ENCODE measurements at regions not wholly inside any gene's neighbourhood (a gene's known extent, or its start where the extent isn't known, plus 50 kb on each side); places are given as distances from the start of the nearest gene placed in this dataset.

DNA sequence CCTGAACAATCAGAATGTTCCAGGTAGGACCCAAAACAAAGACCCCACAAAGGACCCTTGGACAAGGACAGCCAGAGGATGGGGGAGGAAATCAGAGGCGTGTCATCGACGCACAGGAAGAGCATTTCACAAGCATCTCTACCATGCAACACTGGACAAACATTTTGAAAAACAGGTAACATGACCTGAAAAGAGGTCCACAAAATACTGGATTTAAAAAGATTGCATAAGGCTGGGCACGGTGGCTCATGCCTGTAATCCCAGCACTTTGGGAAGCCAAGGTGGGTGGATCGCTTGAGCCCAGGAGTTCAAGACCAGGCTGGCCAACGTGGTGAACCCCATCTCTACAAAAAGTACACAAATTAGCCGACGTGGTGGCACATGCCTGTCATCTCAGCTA is 60.5 kb upstream of the RNF32 start:
- TF ChIP-seq, protein P1, sequence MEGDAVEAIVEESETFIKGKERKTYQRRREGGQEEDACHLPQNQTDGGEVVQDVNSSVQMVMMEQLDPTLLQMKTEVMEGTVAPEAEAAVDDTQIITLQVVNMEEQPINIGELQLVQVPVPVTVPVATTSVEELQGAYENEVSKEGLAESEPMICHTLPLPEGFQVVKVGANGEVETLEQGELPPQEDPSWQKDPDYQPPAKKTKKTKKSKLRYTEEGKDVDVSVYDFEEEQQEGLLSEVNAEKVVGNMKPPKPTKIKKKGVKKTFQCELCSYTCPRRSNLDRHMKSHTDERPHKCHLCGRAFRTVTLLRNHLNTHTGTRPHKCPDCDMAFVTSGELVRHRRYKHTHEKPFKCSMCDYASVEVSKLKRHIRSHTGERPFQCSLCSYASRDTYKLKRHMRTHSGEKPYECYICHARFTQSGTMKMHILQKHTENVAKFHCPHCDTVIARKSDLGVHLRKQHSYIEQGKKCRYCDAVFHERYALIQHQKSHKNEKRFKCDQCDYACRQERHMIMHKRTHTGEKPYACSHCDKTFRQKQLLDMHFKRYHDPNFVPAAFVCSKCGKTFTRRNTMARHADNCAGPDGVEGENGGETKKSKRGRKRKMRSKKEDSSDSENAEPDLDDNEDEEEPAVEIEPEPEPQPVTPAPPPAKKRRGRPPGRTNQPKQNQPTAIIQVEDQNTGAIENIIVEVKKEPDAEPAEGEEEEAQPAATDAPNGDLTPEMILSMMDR (IDR thresholded peaks at IDR 0.05): no peak
- Mint-ChIP-seq H3K36me3 (ENCODE audit: low read depth) (no peaks in the 10 kb centered on the region), H3K9me3 (peaks cover 3% of the 10 kb centered on the region), H3K27me3 (peaks cover 2% of the 10 kb centered on the region), H3K27ac (no peak overlapping the region), H3K4me3 (no peak overlapping the region), H3K4me1 (no peaks in the 10 kb centered on the region)
- DNase-seq (no peak), ATAC-seq (ENCODE audit: low read depth) (no peak)
- POLR2A ChIA-PET: no interaction called here
- intact Hi-C loops (cut with micrococcal nuclease): no loop called here
- CTCF ChIA-PET: no interaction called here

DNA sequence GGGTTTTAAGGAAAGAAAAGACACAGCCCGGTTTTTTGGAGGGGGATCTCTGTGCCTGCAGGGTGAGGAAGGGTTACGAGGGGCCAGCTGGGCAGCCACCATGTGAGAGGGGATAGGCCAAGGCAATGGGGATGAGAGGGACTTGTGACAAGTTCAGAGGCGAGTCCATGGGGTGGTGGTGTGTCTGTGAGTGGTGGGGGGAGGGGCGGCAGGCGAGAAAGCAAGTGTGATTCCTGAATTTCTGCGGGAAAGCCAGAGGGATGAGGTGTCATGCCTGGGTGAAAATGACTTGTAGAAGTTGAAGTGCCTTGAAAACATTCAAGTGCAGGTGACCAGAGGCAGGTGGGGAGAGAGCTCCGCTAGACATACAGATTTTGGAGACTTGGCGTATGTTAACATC is 61.0 kb upstream of the RNF32 start:
- TF ChIP-seq, protein P1 (IDR thresholded peaks at IDR 0.05): no peak
- intact Hi-C loops (cut with micrococcal nuclease): no loop called here
- no peak for ATAC-seq (ENCODE audit: low read depth)
- peaks cover 3% of the 10 kb centered on the region for H3K27me3 Mint-ChIP-seq
- no peak overlapping the region for H3K4me3 Mint-ChIP-seq
- ChIA-PET POLR2A (no interaction called here), CTCF (no interaction called here)
- H3K9me3 Mint-ChIP-seq: peaks cover 3% of the 10 kb centered on the region
- no peaks in the 10 kb centered on the region for H3K4me1 Mint-ChIP-seq
- DNase-seq: no peak
- no peaks in the 10 kb centered on the region for H3K36me3 Mint-ChIP-seq (ENCODE audit: low read depth)
- no peak overlapping the region for H3K27ac Mint-ChIP-seq

GRCh38 chr7:156578978-156579430 is 61.6 kb upstream of the RNF32 start:
- Mint-ChIP-seq H3K27me3 (peaks cover 4% of the 10 kb centered on the region), H3K36me3 (ENCODE audit: low read depth) (no peaks in the 10 kb centered on the region), H3K9me3 (peaks cover 3% of the 10 kb centered on the region), H3K4me1 (no peaks in the 10 kb centered on the region), H3K4me3 (no peak overlapping the region), H3K27ac (no peak overlapping the region)
- intact Hi-C loops (cut with micrococcal nuclease): no loop called here
- ATAC-seq (ENCODE audit: low read depth): no peak
- DNase-seq: no peak
- ChIA-PET CTCF (no interaction called here), POLR2A (no interaction called here)
- TF ChIP-seq, protein P1 (IDR thresholded peaks at IDR 0.05): no peak

- TF ChIP-seq, protein P1 (IDR thresholded peaks at IDR 0.05): no peak
- ChIA-PET CTCF (no interaction called here), POLR2A (no interaction called here)
- no peak overlapping the region for H3K27ac Mint-ChIP-seq
- no peak for DNase-seq
- peaks cover 4% of the 10 kb centered on the region for H3K27me3 Mint-ChIP-seq
- peaks cover 5% of the 10 kb centered on the region for H3K9me3 Mint-ChIP-seq
- H3K36me3 Mint-ChIP-seq (ENCODE audit: low read depth): no peaks in the 10 kb centered on the region
- intact Hi-C loops (cut with micrococcal nuclease): no loop called here
- H3K4me1 Mint-ChIP-seq: no peaks in the 10 kb centered on the region
- H3K4me3 Mint-ChIP-seq: no peak overlapping the region
- no peak for ATAC-seq (ENCODE audit: low read depth)
Measured at GRCh38 chr7:156578578-156578940, 62.0 kb upstream of the RNF32 start.

DNA sequence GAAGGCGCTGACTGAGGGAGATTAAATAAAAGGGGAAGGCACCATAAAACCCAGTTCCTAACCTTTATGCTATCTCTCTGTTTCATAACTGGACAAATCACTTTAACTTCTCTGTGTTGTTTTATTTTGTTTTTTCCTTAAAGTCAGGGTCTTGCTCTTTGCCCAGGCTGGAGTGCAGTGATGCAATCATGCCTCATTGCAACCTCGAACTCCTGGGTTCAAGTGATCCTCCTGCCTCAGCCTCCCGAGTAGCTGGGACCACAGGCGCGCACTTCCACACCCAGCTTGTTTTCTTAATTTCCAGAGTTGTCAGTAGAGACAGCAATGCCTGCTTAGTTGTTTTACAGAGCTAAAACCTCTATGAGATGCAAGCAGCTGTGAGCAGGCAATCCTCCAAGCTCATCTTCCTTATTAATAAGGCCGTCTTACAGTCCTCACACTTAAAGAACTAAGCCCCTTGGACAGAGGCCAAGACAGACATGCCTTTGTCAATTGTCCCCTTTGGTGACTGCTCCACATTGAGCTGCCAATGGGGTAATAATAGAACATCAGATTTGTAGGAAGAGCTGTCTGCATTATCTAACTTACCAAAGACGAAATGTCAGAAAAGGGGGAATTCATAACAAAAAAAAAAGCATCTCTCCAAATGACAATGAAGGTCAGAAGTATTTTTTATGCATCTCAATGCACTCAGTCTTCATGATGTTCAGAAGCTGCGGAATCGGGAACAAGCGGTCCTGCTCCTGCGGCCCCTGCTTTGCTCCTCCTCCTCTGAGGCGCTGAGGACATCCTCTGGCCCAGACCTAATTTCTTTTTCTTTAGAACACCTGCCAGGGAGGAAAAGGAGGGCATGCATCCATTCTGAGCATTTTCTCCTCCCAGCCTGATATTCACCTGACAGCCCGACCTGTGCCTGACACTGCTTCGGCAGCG is 62.7 kb upstream of the RNF32 start:
- ATAC-seq (ENCODE audit: low read depth) (no peak), DNase-seq (no peak)
- H3K27me3 Mint-ChIP-seq: peaks cover 4% of the 10 kb centered on the region
- no peaks in the 10 kb centered on the region for H3K4me1 Mint-ChIP-seq
- intact Hi-C loops (cut with micrococcal nuclease): no loop called here
- H3K9me3 Mint-ChIP-seq: peaks cover 5% of the 10 kb centered on the region
- no peak overlapping the region for H3K4me3 Mint-ChIP-seq
- POLR2A ChIA-PET: no interaction called here
- H3K36me3 Mint-ChIP-seq (ENCODE audit: low read depth): no peaks in the 10 kb centered on the region
- CTCF ChIA-PET: no interaction called here
- TF ChIP-seq, protein P1 (IDR thresholded peaks at IDR 0.05): no peak
- no peak overlapping the region for H3K27ac Mint-ChIP-seq

Measured in activated B cell treated with CpG ODN at 0.5 μM for 24 hours (primary cell).